CD4-positive, alpha-beta T cell (primary cell): ENCODE measurements at regions not wholly inside any gene's neighbourhood (a gene's known extent, or its start where the extent isn't known, plus 50 kb on each side); places are given as distances from the start of the nearest gene placed in this dataset.

Experiments used
- ATAC-seq: fragments of 200-7000 bp; cut with Tn5 transposase; one replicate; pipeline ENCODE4 v1.10.0; 2022; ENCODE audit warnings: mild to moderate bottlenecking; ENCODE audit not compliant: poor library complexity
- CTCF ChIA-PET: fragments of 350-600 bp; sonication (Branson Sonifier 250); formaldehyde crosslinking; loops from one replicate; lab custom pipeline; 2021; ENCODE audit warnings: antibody characterized with exemption, inconsistent platforms; lab: Charles Lee
- POLR2A ChIA-PET: fragments of 350-600 bp; sonication (Branson Sonifier 250); formaldehyde crosslinking; loops from one replicate; lab custom pipeline; 2021; ENCODE audit warnings: antibody characterized with exemption, inconsistent platforms; lab: Charles Lee
- DNase-seq, 14 experiments: peaks; one replicate each; pipeline ENCODE4 v3.0.0-alpha.2; 2013 to 2020; ENCODE audit warnings: mixed read lengths in 2 of 14
- H3K27ac ChIP-seq, 2 donors: one replicate each; pipeline versions ENCODE4 v1.5.1 to v1.7.0; 2013; ENCODE audit warnings: low read length in 2 of 2, low read depth in 1 of 2, mild to moderate bottlenecking in 1 of 2
- H3K27me3 ChIP-seq, 2 experiments: 1 replicate in 1 of 2; 2 replicates in 1 of 2; pipeline versions ENCODE4 v1.6.1 to v1.7.0; 2013; ENCODE audit warnings: low read length in 2 of 2, control low read depth in 1 of 2, mild to moderate bottlenecking in 1 of 2, moderate library complexity in 1 of 2; ENCODE audit not compliant: insufficient read depth in 2 of 2, control insufficient read depth in 1 of 2
- H3K36me3 ChIP-seq: one replicate; pipeline ENCODE4 v1.6.1; 2013; ENCODE audit warnings: low read length, control low read depth; ENCODE audit not compliant: insufficient read depth
- H3K4me1 ChIP-seq: one replicate; pipeline ENCODE4 v1.6.1; 2013; ENCODE audit warnings: low read length, control low read depth; ENCODE audit not compliant: insufficient read depth
- H3K4me3 ChIP-seq: one replicate; pipeline ENCODE4 v1.5.1; 2013; ENCODE audit warnings: mild to moderate bottlenecking, low read length, moderate library complexity
- H3K9me3 ChIP-seq, 2 experiments: 1 replicate in 1 of 2; 2 replicates in 1 of 2; pipeline versions ENCODE4 v1.6.1 to v1.7.0; 2013; ENCODE audit warnings: low read length in 2 of 2, mild to moderate bottlenecking in 2 of 2, control low read depth in 1 of 2, moderate library complexity in 1 of 2; ENCODE audit not compliant: control insufficient read depth in 1 of 2, insufficient read depth in 1 of 2
- H3K27ac Mint-ChIP-seq: one replicate; pipeline ENCODE4 v1.8.0; 2020; ENCODE audit warnings: mixed read lengths
- H3K27me3 Mint-ChIP-seq: one replicate; pipeline ENCODE4 v1.8.0; 2021; ENCODE audit warnings: mixed read lengths
- H3K36me3 Mint-ChIP-seq: one replicate; pipeline ENCODE4 v1.8.0; 2021; ENCODE audit warnings: low read depth, mixed read lengths
- H3K4me1 Mint-ChIP-seq: one replicate; pipeline ENCODE4 v1.8.0; 2021; ENCODE audit warnings: low read depth, mixed read lengths
- H3K4me3 Mint-ChIP-seq: one replicate; pipeline ENCODE4 v1.8.0; 2020; ENCODE audit warnings: mild to moderate bottlenecking, mixed read lengths
- H3K9me3 Mint-ChIP-seq: one replicate; pipeline ENCODE4 v1.8.0; 2020; ENCODE audit warnings: mixed read lengths
- CTCF ChIP-seq: fragments of 200-600 bp; IDR thresholded peaks from one replicate; pipeline ENCODE4 v1.8.0; 2022; ENCODE audit warnings: antibody characterized with exemption, mild to moderate bottlenecking
- intact Hi-C, 2 experiments: fragments of 100-400 bp; cut with DNase I in 1 of 2; cut with micrococcal nuclease in 1 of 2; formaldehyde crosslinking; loops; one replicate each; pipeline versions ENCODE4 v1.15.1 to v1.9.0; 2023 to 2025; cut with DNase I, micrococcal nuclease

- Histone ChIP-seq H3K4me3 (no peak overlapping the region), H3K36me3 (no peaks in the 10 kb centered on the region), H3K27me3 (peaks cover 0 to 2% of the 10 kb centered on the region in 2 experiments), H3K9me3 (peaks cover 0 to 6% of the 10 kb centered on the region in 2 experiments), H3K4me1 (no peaks in the 10 kb centered on the region), H3K27ac (no peak overlapping the region)
- Mint-ChIP-seq H3K27ac (no peak overlapping the region), H3K36me3 (no peaks in the 10 kb centered on the region), H3K4me1 (no peaks in the 10 kb centered on the region), H3K9me3 (no peaks in the 10 kb centered on the region), H3K4me3 (no peak overlapping the region), H3K27me3 (no peaks in the 10 kb centered on the region)
- intact Hi-C loops, result no loop called here
- POLR2A ChIA-PET, result no interaction called here
- ATAC-seq, result no peak
- CTCF ChIA-PET, result no interaction called here
- DNase-seq, result no peak
- TF ChIP-seq CTCF, result no peak
Observed at GRCh38 chr15:70410371-70410985, 312.8 kb upstream of the TLE3 start.

- peaks cover 0 to 2% of the 10 kb centered on the region in 2 experiments for H3K27me3 ChIP-seq
- ChIA-PET POLR2A (no interaction called here), CTCF (no interaction called here)
- no peaks in the 10 kb centered on the region for H3K9me3 Mint-ChIP-seq
- ATAC-seq (no peak), DNase-seq (no peak)
- intact Hi-C loops, result no loop called here
- no peaks in the 10 kb centered on the region for H3K4me1 Mint-ChIP-seq
- no peaks in the 10 kb centered on the region for H3K4me1 ChIP-seq
- no peak for TF ChIP-seq CTCF
- no peaks in the 10 kb centered on the region for H3K36me3 Mint-ChIP-seq
- no peaks in the 10 kb centered on the region for H3K27me3 Mint-ChIP-seq
- H3K27ac ChIP-seq, result no peak overlapping the region
- no peaks in the 10 kb centered on the region for H3K36me3 ChIP-seq
- H3K4me3 Mint-ChIP-seq, result no peak overlapping the region
- no peak overlapping the region for H3K27ac Mint-ChIP-seq
- no peak overlapping the region for H3K4me3 ChIP-seq
- peaks cover 0 to 6% of the 10 kb centered on the region in 2 experiments for H3K9me3 ChIP-seq
Observed at GRCh38 chr15:70409388-70409787, 311.7 kb upstream of the TLE3 start.

- DNase-seq (no peak), ATAC-seq (no peak)
- Mint-ChIP-seq H3K27me3 (no peaks in the 10 kb centered on the region), H3K4me1 (no peaks in the 10 kb centered on the region), H3K9me3 (no peaks in the 10 kb centered on the region), H3K36me3 (no peaks in the 10 kb centered on the region), H3K4me3 (no peak overlapping the region), H3K27ac (no peak overlapping the region)
- Histone ChIP-seq H3K27me3 (peaks cover 0 to 4% of the 10 kb centered on the region in 2 experiments), H3K4me1 (no peaks in the 10 kb centered on the region), H3K27ac (no peak overlapping the region), H3K36me3 (no peaks in the 10 kb centered on the region), H3K4me3 (no peak overlapping the region), H3K9me3 (peaks cover 0 to 6% of the 10 kb centered on the region in 2 experiments)
- intact Hi-C loops, result no loop called here
- POLR2A ChIA-PET, result no interaction called here
- CTCF ChIA-PET, result no interaction called here
- TF ChIP-seq CTCF, result no peak
Observed at GRCh38 chr15:70407955-70408354, 310.2 kb upstream of the TLE3 start.
